ENCODE measurements at regions not wholly inside any gene's neighbourhood (a gene's known extent, or its start where the extent isn't known, plus 50 kb on each side); places are given as distances from the start of the nearest gene placed in this dataset.

- no peak for TF ChIP-seq CTCF (IDR thresholded peaks at IDR 0.05)
- TF ChIP-seq POLR2A (IDR thresholded peaks at IDR 0.05), result no peak
Measured at GRCh38 chr6:105536961-105537360, 134.1 kb upstream of the PREP start.

Data from body of pancreas (tissue), 4 donors.